SW 1271 (cell line): ENCODE measurements at regions not wholly inside any gene's neighbourhood (a gene's known extent, or its start where the extent isn't known, plus 50 kb on each side); places are given as distances from the start of the nearest gene placed in this dataset.
"Not testable (repeated sequence)": the region's sequence is repeated elsewhere in the genome, so short reads cannot be mapped to it uniquely, and the experiment has no call there.

Experiments
- DNase-seq, 2 experiments: peaks; one replicate each; lab custom pipeline; 2025; lab: John Stamatoyannopoulos, UW

- no peak for DNase-seq
Observed at GRCh38 chr2:131584380-131584779, 56.7 kb downstream of the CCDC74A start.

- DNase-seq, result no peak
Observed at GRCh38 chr2:131584940-131585339, 57.3 kb downstream of the CCDC74A start.

- DNase-seq, result no peak
Observed at GRCh38 chr2:131588152-131588873, 60.6 kb downstream of the CCDC74A start.

GRCh38 chr2:131589126-131589525 is 61.4 kb downstream of the CCDC74A start:
- DNase-seq, result not testable (repeated sequence)

DNA sequence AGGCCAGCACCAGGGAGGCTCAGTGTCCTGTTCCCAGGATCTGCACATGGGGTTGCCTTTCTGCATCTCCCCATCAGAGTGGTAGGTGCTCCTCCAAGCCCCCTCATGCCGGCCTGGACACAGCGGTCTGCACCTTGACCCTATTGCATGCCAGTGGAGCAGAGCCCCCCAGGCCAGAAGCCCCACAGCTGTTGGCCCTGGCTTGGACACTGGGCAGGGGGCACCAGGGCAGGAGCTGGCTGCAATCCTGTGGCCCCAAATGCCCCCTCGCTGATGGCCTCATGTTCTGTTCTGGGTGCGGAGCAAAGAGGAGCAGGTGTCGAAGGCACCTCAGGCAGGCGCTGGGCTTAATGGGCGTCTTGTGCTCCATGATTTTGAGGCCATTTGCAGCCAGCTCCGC is 62.7 kb downstream of the CCDC74A start:
- no peak for DNase-seq

DNA sequence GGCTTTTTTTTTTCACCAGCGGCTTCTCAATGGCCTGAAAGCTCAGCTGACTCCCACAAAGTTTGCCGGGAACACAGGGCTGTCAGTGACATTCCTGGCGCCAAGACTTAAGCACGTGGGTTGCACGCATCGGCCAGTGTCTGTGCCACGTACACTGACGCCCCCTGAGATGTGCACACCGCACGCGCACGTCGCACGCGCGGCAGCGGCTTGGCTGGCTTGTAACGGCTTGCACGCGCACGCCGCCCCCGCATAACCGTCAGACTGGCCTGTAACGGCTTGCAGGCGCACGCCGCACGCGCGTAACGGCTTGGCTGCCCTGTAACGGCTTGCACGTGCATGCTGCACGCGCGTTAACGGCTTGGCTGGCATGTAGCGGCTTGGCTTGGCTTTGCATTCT is 63.2 kb downstream of the CCDC74A start:
- no peak for DNase-seq

- not testable (repeated sequence) for DNase-seq
Observed at GRCh38 chr2:131596561-131596960, 68.9 kb downstream of the CCDC74A start.

DNA sequence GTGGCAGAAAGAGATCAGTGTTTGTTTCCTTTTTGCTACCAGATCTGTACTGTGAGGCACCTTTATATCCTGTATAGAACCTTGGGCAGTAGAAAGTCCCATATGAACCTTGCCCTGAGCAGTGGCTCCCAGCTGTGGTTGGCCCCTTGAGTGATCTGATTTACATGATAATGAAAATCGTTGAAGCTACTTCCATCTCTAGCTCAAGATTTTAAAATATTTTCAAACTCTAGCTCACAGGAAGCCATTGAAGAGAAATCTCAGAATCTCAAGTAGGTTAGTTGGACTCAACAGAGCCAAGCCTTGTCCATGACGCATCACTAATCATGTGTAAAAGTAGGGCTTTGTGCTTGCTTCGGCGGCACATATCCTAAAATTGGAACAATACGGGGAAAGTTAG is 74.8 kb downstream of the CCDC74A start:
- DNase-seq, result not testable (repeated sequence)

DNA sequence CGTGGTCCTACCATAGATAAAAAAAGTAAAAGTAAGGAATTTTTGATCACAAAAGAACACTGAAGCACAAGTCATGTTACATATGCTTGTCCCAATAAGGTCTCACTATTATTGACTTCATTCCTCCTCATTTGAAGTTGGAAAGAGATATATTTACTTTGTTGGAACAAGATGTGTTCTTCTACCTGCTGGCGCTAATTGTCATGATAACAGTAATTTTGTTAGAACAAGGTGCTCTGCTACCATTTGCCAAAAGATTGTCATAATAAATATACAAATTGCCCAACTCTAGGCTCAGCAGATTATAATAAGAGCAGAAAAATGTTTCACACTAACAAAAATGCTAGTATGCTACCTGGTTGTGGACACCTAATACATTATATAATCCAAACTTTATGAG is 77.0 kb downstream of the CCDC74A start:
- not testable (repeated sequence) for DNase-seq

- DNase-seq, result not testable (repeated sequence)
Observed at GRCh38 chr2:131606366-131606765, 78.7 kb downstream of the CCDC74A start.

DNA sequence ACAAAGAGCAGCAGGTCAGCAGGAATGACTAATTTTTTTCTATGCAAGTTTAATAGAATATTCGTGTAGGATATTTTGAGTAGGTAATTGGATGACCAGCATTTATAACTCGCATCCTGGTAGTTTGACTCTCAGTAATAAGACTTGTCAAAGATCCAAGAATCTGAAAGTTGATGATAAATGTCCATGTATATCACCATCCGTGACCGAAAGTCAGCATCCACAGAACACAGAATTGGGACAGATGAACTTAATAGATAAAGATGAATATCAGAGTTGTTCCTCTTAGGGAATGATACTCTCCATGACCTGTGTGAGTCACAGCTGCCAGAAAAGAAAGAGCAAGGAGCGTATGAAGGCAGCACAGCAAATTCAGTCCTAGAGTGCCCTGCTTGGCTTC is 79.4 kb downstream of the CCDC74A start:
- DNase-seq, result not testable (repeated sequence)

DNA sequence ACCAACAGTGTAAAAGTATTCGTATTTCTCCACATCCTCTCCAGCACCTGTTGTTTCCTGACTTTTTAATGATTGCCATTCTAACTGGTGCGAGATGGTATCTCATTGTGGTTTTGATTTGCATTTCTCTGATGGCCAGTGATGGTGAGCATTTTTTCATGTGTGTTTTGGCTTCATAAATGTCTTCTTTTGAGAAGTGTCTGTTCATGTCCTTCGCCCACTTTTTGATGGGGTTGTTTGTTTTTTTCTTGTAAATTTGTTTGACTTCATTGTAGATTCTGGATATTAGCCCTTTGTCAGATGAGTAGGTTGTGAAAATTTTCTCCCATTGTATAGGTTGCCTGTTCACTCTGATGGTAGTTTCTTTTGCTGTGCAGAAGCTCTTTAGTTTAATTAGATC is 86.9 kb downstream of the CCDC74A start:
- DNase-seq, result not testable (repeated sequence)

DNA sequence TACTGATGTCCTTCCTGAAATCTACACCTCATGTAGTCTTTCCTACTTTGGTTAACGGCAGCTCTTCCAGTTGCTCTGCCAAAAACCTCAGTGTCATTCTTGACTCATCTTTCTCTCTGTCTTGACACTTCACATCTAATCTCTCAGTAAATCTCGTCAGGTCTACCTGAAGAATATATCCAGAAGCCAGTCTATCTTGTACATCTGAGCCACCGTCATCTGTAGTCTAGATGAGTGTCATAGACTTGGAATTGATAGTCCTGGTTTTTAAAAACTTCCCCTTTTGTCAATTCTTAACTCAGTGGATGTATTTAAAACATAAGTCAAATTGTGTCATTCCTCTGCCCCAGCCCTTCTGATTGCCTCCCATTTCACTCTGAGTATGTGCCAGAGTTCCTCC is 90.6 kb downstream of the CCDC74A start:
- DNase-seq, result not testable (repeated sequence)

DNA sequence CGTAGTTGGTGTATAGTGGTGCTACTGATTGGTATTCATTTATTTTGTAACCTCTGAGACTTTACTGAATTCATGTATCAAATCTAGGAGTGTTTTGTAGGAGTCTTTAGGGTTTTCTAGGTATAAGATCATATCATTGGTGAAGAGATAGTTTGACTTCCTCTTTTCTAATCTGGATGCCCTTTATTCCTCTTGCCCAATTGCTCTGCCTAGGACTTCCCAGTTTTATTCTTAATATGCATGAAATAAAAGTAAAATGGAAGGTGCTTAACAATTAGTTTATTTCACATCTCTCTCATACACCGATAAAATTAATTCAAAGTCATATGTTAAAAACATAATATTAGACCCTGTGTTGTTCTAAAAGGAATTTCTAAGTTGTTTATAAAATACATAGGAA is 95.2 kb downstream of the CCDC74A start:
- not testable (repeated sequence) for DNase-seq

DNA sequence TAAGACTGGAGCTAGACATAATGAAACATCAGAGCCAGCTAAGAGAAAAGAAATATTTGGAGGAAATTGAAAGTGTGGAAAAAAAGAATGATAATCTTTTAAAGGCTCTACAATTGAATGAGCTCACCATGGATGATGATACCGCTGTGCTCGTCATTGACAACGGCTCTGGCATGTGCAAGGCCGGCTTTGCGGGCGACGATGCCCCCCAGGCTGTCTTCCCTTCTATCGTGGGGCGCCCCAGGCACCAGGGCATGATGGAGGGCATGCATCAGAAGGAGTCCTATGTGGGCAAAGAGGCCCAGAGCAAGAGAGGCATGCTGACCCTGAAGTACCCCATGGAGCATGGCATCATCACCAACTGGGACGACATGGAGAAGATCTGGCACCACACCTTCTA is 98.3 kb downstream of the CCDC74A start:
- not testable (repeated sequence) for DNase-seq

GRCh38 chr2:131626565-131626964 is 98.9 kb downstream of the CCDC74A start:
- not testable (repeated sequence) for DNase-seq

DNA sequence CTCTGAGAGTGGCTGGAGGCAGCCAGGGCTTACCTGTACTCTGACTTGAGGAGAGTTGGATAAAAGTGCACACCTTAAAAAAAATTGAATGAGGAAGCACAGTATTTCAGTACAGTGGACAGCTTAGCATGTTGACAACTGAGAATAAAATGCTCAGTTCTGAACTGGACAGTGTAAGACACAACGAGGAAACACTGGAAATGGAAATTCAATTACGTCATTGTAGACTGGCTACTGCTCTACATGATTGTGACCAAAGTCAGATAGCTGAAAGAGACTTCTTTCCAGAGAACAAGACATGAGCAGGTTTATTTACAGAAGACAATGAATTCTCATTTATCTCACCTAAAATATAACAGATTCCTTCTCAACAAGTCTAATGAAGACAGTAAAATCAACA is 100.1 kb downstream of the CCDC74A start:
- not testable (repeated sequence) for DNase-seq

DNA sequence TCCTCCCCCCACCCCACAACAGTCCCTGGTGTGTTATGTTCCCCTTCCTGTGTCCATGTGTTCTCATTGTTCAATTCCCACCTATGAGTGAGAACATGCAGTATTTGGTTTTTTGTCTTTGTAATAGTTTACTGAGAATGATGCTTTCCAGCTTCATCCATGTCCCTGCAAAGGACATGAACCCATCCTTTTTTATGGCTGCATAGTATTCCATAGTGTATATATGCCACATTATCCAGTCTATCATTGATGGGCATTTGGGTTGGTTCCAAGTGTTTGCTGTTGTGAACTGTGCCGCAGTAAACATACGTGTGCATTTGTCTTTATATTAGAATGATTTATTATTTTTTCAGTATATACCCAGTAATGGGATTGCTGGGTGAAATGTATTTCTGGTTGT is 104.0 kb downstream of the CCDC74A start:
- DNase-seq, result not testable (repeated sequence)

- DNase-seq, result not testable (repeated sequence)
Observed at GRCh38 chr2:131633405-131633804, 105.7 kb downstream of the CCDC74A start.

DNA sequence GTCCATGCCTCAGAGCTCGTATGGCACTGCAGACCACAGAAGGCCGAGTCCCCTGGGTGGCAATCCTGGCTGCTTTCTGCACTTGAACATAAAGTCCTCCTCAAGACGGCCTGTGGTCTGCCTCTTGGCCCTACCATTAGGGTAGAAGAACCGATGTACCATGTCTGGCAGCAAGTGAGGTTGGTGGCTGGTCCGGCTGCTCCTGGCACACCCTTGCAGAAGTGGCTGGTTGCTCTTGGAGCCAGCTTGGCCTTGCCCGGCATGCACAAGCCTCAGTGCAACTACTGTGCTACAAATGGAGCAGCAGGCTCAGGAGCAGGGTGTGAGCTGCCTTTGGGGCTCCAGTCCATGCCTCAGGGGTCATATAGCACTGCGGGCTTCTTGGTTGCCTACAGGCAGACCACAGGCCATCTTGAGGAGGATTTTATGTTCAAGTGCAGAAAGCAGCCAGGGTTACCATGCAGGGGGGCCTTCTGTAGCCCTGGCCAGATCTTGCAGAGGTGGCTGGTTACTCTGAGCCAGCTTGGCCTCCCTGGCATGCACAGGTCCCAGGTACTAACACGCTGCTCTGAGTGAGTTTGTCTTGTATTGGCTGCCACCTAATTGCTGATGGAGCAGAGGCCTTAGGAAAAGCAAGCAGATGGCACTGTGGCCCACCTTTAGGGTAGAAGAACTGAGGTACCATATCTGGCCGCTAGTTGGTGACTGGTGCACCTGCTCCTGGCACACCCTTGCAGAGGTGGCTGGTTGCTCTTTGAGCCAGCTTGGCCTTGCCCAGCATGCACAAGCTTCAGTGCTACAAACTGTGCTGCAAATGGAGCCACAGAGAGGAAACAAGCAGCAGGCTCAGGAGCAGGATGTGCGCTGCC is 106.4 kb downstream of the CCDC74A start:
- not testable (repeated sequence) for DNase-seq

GRCh38 chr2:131635611-131636010 is 107.9 kb downstream of the CCDC74A start:
- DNase-seq, result no peak

GRCh38 chr2:131636704-131637308 is 109.1 kb downstream of the CCDC74A start:
- not testable (repeated sequence) for DNase-seq
